ENCODE measurements at regions not wholly inside any gene's neighbourhood (a gene's known extent, or its start where the extent isn't known, plus 50 kb on each side); places are given as distances from the start of the nearest gene placed in this dataset.

DNA sequence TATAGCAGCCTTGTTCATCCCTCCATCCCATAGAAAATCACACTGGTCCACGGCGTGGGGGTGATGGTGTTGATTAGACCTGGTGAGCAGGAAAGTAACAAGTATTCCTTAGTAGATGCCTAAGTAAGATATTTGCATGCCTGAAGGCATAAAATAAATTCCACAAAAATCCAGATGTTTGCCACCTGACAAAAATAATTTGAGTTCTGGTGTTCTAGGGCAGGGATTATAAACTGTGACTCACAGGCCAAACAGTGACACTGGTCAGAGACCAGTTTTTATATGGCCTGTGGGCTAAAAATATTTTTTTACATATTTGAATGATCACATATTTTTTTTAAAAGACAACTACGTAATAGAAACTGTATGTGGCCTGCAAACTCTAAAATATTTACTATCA is 310.7 kb downstream of the RFC3 start:
- no peaks in the 10 kb centered on the region for H3K4me1 Mint-ChIP-seq
- H3K36me3 Mint-ChIP-seq = no peaks in the 10 kb centered on the region
- H3K9me3 Mint-ChIP-seq = no peaks in the 10 kb centered on the region
- no peak for DNase-seq
- no peak overlapping the region for H3K27ac Mint-ChIP-seq
- H3K27me3 Mint-ChIP-seq = no peaks in the 10 kb centered on the region
- H3K4me3 Mint-ChIP-seq = no peak overlapping the region

DNA sequence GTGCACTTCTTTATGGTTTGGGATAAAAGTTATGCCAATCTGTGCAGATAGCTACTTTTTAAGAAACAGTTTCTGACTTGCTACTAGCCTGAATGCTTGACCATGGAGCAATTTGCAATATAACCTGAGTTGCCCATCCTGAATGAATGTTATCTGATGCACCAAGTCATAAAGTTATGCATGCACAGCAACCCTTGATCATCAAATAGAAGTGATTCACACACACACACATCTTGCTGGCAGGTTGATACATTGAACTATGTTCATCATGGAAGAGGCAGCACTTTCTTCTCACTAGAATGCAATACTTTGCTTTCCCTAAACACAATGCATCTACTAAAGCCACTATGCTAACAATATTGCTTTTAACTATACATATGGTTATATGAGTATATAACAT is 311.5 kb downstream of the RFC3 start:
- Mint-ChIP-seq H3K4me1 (no peaks in the 10 kb centered on the region), H3K9me3 (no peaks in the 10 kb centered on the region), H3K27ac (no peak overlapping the region), H3K36me3 (no peaks in the 10 kb centered on the region), H3K27me3 (no peaks in the 10 kb centered on the region), H3K4me3 (no peak overlapping the region)
- DNase-seq = no peak

DNA sequence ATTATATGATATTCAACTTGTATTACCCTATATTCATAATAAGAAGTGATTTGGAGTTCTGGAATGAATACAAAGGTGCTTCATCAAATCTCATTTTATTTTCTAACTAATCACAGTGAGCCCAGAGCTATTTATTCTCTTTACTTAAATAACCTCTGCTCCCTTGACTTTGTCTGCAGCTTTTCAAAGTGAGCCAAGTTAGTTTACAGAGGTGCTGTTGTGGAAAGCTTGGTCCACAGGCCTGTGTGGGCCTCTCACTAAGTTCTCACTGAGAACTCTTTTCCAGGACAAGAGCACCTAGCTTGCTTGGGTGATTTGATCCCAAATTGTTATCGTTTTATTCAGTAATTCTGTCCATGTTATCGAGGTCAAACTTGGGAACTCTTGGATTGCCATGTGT is 319.3 kb downstream of the RFC3 start:
- H3K4me3 Mint-ChIP-seq = no peak overlapping the region

DNA sequence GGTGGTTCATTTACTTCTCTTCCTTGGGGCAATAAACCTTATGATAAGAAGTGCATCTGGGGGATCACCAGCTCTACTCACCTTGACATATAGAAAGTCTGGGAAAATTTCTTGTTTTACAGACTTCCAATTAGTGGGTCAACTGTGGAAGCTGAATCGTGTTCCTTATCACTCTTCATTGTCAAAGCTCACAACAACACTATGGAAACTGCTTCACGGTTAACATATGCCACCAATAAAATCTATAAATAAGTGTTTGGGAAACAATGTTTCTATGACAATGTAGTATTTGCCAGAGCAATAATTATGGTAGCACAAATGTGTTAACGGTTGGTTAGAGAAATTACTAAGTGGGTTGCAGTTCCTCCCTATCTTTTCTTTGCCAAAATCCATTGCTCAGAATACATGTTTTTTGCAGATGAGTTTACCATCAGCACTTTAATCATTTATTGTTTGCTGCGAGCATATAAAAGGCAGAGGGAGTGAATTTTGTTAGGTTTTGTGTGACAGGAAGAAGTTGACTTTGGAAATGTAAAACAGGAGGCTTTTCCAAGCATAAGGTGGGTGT is 321.8 kb downstream of the RFC3 start:
- Mint-ChIP-seq H3K27me3 (no peaks in the 10 kb centered on the region), H3K4me1 (no peaks in the 10 kb centered on the region), H3K9me3 (no peaks in the 10 kb centered on the region), H3K27ac (no peak overlapping the region), H3K36me3 (no peaks in the 10 kb centered on the region), H3K4me3 (no peak overlapping the region)
- DNase-seq = no peak

More for the DNA sequence above, 319.3 kb downstream of the RFC3 start:
- Mint-ChIP-seq H3K27ac (no peak overlapping the region), H3K4me1 (no peaks in the 10 kb centered on the region), H3K27me3 (no peaks in the 10 kb centered on the region), H3K36me3 (no peaks in the 10 kb centered on the region), H3K9me3 (no peaks in the 10 kb centered on the region)
- DNase-seq = no peak

DNA sequence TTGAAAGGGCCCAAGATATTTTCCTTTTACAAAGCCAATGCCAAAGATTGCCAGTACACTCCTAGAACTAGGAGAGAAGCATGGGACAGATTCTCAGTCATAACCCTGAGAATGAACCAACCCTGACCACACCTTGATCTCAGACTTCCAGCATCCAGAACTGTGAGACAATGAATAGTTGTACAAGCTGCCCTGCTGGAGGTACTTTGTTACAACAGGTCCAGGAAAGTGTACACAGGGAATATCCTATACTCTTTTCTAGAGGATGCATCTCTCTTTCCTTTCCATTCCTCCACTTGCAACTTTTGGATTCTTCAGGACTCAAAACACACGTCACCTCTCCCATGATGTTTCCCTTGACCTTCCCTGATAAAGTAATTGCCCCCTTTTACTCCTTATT is 325.7 kb downstream of the RFC3 start:
- Mint-ChIP-seq H3K27ac (no peak overlapping the region), H3K9me3 (no peaks in the 10 kb centered on the region), H3K27me3 (no peaks in the 10 kb centered on the region), H3K4me3 (no peak overlapping the region), H3K4me1 (no peaks in the 10 kb centered on the region), H3K36me3 (no peaks in the 10 kb centered on the region)
- no peak for DNase-seq

DNA sequence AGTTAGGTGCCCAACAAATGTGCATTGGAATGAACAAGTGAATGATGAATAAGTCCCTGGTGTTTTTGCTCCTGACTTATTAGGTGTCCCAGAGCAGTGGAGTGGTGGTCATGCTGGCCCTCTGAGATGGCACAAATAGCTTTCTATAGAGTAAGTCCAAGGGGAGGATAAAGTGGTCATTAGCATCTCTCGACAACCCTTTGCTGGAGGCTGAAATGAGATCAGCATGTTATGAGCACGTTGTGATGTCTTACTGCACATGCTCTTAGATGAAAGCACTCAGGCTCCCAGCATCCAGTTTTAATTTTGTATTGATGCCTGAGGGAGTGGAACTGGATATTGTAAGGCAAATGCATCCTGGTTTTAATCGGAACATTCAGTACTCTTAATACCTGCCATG is 326.2 kb downstream of the RFC3 start:
- Mint-ChIP-seq H3K27me3 (peaks cover 3% of the 10 kb centered on the region), H3K36me3 (no peaks in the 10 kb centered on the region), H3K27ac (no peak overlapping the region), H3K9me3 (no peaks in the 10 kb centered on the region), H3K4me1 (no peaks in the 10 kb centered on the region), H3K4me3 (no peak overlapping the region)
- no peak for DNase-seq

DNA sequence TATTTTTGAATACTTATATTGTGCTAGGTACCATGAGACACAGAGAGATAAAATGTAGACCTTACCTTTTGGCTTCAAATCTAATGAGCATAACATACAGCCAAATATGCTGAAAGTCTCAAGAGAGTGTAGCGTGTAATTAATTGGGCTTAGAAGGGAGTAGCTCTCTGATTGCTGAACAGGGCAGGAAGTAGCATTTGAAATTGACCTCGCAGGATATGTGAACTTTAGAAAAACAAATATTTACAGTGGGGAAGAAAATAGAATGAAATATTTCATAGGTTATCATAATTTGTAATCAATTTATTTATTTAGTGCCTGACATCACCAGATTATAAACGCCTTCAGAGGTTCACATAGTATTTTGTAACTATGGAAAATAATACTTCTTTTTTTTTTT is 327.1 kb downstream of the RFC3 start:
- Mint-ChIP-seq H3K27me3 (peaks cover 4% of the 10 kb centered on the region), H3K9me3 (no peaks in the 10 kb centered on the region), H3K27ac (no peak overlapping the region), H3K36me3 (no peaks in the 10 kb centered on the region), H3K4me1 (no peaks in the 10 kb centered on the region), H3K4me3 (no peak overlapping the region)
- no peak for DNase-seq

DNA sequence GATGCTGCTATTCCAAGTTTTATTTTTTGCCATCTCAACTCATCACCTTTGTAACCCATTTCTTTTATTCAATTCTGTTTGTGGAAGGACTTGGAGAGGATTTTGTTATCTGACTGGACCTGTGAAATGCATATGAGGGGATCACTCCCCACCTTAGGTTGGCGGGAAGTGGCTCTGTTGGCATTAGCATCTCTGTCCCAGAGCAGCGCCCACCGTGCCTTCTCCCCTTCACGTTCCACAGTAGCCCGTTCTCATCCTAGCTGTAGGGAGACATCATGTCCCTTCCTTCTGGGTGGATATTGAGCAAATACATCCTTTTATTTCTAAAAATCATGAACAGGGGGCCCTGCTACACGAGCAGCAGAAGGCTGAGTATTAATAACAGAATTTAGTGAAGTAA is 330.4 kb downstream of the RFC3 start:
- no peak overlapping the region for H3K27ac Mint-ChIP-seq
- no peaks in the 10 kb centered on the region for H3K9me3 Mint-ChIP-seq
- H3K4me1 Mint-ChIP-seq = no peaks in the 10 kb centered on the region
- H3K4me3 Mint-ChIP-seq = no peak overlapping the region
- H3K27me3 Mint-ChIP-seq = peaks cover 7% of the 10 kb centered on the region
- DNase-seq = no peak
- H3K36me3 Mint-ChIP-seq = no peaks in the 10 kb centered on the region

DNA sequence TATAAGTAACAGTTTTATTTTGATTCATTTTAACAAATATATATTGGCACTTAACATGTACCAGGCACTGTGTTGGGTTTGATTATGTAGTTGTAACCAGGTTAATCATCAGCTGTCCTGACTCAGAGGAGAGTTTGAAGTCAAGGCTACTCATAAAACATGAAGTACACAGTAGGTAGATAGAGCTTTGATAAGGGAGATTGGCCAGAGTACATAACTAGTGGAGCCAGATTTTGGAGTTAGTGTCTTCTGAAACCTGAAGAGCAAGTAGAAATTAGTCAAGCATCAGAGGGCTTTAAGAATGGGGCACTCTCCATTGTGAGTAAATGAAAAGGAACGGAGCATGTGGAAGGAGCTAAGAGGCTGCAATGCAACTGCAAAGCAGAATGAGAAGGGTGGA is 333.9 kb downstream of the RFC3 start:
- peaks cover 15% of the 10 kb centered on the region for H3K27me3 Mint-ChIP-seq
- H3K27ac Mint-ChIP-seq = no peak overlapping the region
- peaks cover 5% of the 10 kb centered on the region for H3K4me1 Mint-ChIP-seq
- no peaks in the 10 kb centered on the region for H3K36me3 Mint-ChIP-seq
- H3K9me3 Mint-ChIP-seq = no peaks in the 10 kb centered on the region
- no peak overlapping the region for H3K4me3 Mint-ChIP-seq
- no peak for DNase-seq

DNA sequence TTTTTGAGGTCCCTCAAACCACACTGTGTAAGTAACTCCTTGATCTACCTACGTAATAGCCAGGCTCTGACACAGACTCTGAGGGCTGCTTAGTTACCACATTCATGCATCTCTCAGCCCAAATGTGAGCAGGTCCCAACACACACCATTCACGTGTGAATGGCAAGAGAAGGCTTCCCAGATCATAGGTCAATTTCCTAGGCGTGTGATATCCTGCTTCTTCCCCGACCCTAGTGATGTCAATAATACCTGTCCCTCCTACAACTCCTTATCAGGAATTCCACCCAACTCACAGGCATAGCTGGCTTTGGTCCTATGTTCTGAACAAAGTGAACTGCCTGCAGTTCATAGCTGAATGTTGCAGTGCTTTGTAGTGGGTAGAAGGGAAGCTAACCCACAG is 334.5 kb downstream of the RFC3 start:
- Mint-ChIP-seq H3K36me3 (no peaks in the 10 kb centered on the region), H3K9me3 (peaks cover 3% of the 10 kb centered on the region), H3K4me1 (peaks cover 9% of the 10 kb centered on the region), H3K4me3 (no peak overlapping the region), H3K27me3 (peaks cover 19% of the 10 kb centered on the region), H3K27ac (no peak overlapping the region)
- DNase-seq = no peak

DNA sequence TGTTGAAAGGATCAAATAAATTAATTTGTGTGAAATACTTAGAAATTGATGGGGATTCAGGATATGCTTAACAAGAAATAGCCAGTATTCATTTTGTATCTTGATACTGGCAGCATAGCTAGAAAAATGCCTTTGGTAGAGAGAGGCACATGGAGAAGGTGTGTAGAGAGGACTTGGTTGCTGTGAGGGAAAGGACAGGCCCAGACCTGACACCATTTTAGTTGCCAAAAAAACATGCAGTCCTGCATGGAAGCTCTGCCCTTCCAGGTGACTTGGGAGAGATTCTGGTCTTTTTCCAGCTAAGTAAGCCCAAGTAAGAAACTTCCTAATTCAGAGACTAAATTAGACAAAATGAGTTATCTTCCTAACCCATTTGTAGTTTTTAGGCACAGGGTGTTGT is 335.0 kb downstream of the RFC3 start:
- Mint-ChIP-seq H3K9me3 (peaks cover 3% of the 10 kb centered on the region), H3K4me3 (no peak overlapping the region)
- no peak for DNase-seq

DNA sequence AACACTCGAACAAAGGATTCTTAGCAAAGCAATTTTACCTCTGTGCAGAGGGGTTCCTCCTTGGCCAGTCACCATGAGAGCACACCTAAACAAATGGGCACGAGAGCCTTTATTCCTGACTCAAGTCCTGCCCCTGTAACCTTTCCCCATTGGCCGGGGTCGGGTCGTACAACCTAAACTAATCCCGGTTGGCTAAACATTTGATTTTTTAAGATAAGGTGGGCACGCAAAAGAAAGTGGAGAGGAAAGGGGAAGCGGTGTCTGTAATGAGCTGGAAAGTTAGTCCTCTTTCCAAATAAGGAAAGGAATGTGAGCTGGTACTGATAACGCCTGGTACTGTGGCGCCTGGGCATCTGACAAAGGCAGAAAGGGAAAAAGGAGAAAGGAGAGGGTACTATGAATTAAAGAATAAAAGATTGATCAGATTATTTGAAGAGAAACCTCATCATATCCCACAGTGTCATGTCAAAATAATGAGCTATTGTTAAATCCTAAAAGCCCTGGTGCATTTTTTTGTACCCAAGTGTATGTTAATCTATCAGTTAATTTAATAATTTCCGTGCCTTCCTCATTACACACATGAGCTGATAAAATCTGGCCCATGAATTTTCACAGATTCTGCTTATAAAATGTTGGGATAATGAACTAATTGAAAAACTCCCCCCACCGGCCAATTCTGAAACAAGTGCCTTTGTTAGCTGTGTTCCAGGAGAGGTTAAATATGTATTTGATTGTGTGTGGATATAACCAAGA is 335.7 kb downstream of the RFC3 start:
- no peak for DNase-seq
- H3K4me1 Mint-ChIP-seq = peaks cover 9% of the 10 kb centered on the region
- H3K27ac Mint-ChIP-seq = no peak overlapping the region
- peaks cover 26% of the 10 kb centered on the region for H3K27me3 Mint-ChIP-seq
- H3K36me3 Mint-ChIP-seq = no peaks in the 10 kb centered on the region
- H3K4me3 Mint-ChIP-seq = no peak overlapping the region
- peaks cover 3% of the 10 kb centered on the region for H3K9me3 Mint-ChIP-seq

More for the DNA sequence above, 335.0 kb downstream of the RFC3 start:
- Mint-ChIP-seq H3K4me1 (peaks cover 9% of the 10 kb centered on the region), H3K27me3 (peaks cover 22% of the 10 kb centered on the region), H3K27ac (no peak overlapping the region), H3K36me3 (no peaks in the 10 kb centered on the region)

DNA sequence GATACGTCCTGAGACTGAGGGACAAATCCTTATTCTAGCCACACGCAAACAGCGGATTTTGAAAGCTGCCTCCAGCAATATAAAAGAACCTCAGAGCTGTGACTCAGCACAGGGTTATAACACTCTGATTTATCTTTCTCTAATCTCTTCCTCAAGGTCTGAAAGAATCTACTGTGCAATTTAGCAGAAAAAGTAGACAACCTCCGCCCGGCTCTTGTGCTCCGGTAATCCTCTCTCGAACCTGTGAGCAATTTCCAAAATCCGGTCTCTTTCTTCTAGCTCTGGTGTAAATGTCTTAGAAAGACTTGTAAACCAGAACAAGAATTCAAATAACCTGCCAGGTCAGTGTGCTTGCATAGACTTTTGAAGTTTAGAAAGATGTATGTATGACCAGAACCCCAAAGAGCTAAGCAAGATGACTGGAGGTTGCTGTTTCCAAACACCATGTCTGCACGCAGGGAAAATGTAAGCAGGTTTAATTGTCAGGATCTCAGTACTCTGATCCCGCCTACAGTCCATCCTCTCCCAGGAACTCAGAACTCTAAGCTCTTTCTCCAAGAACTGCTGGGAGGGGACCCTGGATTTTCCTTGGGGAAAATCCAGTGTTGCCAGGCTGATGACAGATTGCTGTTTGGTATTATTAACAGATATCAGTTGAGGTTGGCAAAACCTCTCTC is 338.1 kb downstream of the RFC3 start:
- Mint-ChIP-seq H3K27me3 (peaks cover 28% of the 10 kb centered on the region), H3K4me1 (peaks cover 9% of the 10 kb centered on the region), H3K27ac (no peak overlapping the region), H3K36me3 (no peaks in the 10 kb centered on the region), H3K4me3 (no peak overlapping the region), H3K9me3 (peaks cover 3% of the 10 kb centered on the region)
- no peak for DNase-seq

DNA sequence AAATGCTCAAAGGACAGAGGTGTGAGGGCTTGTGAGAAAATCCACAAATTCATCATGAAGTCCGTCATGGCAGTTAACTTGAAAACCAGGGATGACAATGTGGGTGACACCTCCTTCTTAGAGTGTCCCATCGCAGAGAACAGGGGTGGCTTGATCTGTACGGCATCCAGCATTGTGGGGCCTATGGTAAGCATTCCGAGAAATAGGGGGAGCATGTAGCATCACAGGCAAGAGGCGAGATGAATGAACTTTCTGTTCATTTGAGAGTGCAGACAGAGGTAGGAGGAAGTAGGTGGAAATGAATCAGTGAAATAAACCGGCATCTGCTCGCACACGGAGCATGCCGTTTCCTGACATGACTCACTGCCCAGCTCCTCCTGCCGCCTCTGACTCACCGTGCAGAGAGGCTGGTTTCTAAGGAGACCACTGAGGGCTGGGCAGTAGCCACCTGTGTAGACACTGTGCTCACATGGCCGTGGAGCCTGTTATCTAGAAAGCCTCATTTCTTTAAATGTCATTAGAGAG is 339.0 kb downstream of the RFC3 start:
- no peak overlapping the region for H3K4me3 Mint-ChIP-seq
- peak overlapping the region; percentile 11 for H3K27ac Mint-ChIP-seq
- peaks cover 3% of the 10 kb centered on the region for H3K9me3 Mint-ChIP-seq
- DNase-seq = peak; percentile 62
- peaks cover 9% of the 10 kb centered on the region for H3K4me1 Mint-ChIP-seq
- H3K27me3 Mint-ChIP-seq = peaks cover 28% of the 10 kb centered on the region
- H3K36me3 Mint-ChIP-seq = no peaks in the 10 kb centered on the region

DNA sequence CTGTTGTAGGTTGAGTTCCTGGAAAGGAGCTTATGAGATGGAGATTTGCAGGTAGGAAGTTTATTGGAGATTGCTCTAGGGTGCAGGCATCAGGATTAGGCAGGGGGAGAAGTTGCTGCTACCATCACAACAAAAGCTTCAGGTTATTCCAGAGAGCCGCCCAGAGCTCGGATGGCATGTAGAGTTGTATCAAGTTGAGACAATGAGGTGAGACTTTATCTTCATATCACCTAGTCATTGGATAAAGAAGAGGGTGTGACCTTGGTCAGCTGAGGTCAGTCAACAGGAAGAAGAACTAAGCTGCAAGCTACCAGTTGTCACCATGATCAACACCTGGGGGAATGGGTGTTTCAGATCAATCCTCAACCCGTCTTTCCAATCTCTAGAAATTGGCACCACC is 342.0 kb downstream of the RFC3 start:
- DNase-seq = no peak
- H3K9me3 Mint-ChIP-seq = peaks cover 3% of the 10 kb centered on the region
- H3K27ac Mint-ChIP-seq = no peak overlapping the region
- no peak overlapping the region for H3K4me3 Mint-ChIP-seq
- peaks cover 9% of the 10 kb centered on the region for H3K4me1 Mint-ChIP-seq
- peaks cover 25% of the 10 kb centered on the region for H3K27me3 Mint-ChIP-seq
- H3K36me3 Mint-ChIP-seq = no peaks in the 10 kb centered on the region
